Uterus (tissue), 3 donors: ENCODE measurements at regions not wholly inside any gene's neighbourhood (a gene's known extent, or its start where the extent isn't known, plus 50 kb on each side); places are given as distances from the start of the nearest gene placed in this dataset.

Experiments
- DNase-seq, 2 donors: peaks; one replicate each; pipeline ENCODE4 v3.0.0-alpha.2; 2019 to 2020
- H3K27ac ChIP-seq, 2 donors: fragments of 200-600 bp; sonication (generic); 1 replicate in 1 of 2; 2 replicates in 1 of 2; pipeline ENCODE4 v1.5.1; 2016 to 2018
- H3K27me3 ChIP-seq, 2 donors: fragments of 200-600 bp; sonication (generic); one replicate each; pipeline ENCODE4 v1.5.1; 2018 to 2019; ENCODE audit warnings: control low read depth in 1 of 2
- H3K36me3 ChIP-seq, 2 donors: fragments of 200-600 bp; sonication (generic); one replicate each; pipeline ENCODE4 v1.5.1; 2019; ENCODE audit warnings: control low read depth in 1 of 2
- H3K4me1 ChIP-seq, 2 donors: fragments of 200-600 bp; sonication (generic); one replicate each; pipeline ENCODE4 v1.5.1; 2018 to 2019; ENCODE audit warnings: control low read depth in 1 of 2
- H3K4me3 ChIP-seq, 2 donors: fragments of 200-600 bp; sonication (generic); 1 replicate in 1 of 2; 2 replicates in 1 of 2; pipeline ENCODE4 v1.5.1; 2018 to 2019; ENCODE audit warnings: mild to moderate bottlenecking in 1 of 2
- H3K9me3 ChIP-seq, 2 donors: fragments of 200-600 bp; sonication (generic); one replicate each; pipeline ENCODE4 v1.5.1; 2019; ENCODE audit warnings: control low read depth in 1 of 2
- POLR2A ChIP-seq, 2 donors: fragments of 450-650 bp; IDR thresholded peaks; one replicate each; pipeline ENCODE4 v1.6.1; 2016; ENCODE audit warnings: antibody characterized with exemption in 2 of 2, mild to moderate bottlenecking in 1 of 2, moderate library complexity in 1 of 2
- intact Hi-C: fragments of 100-400 bp; cut with DNase I; formaldehyde crosslinking; loops from one replicate; pipeline ENCODE4 v1.15.1; 2023; ENCODE audit warnings: low total_unique reads
- TF ChIP-seq, protein P1 (sequence below), 4 experiments: fragments of 200-600 bp in 2 of 4; fragments of 450-650 bp in 2 of 4; sonication (generic) in 2 of 4; IDR thresholded peaks; one replicate each; pipeline ENCODE4 v1.5.1; 2016 to 2019; ENCODE audit warnings: antibody characterized with exemption in 4 of 4, mild to moderate bottlenecking in 2 of 4, moderate library complexity in 1 of 4
- donor health status: DM: yes; HTN: yes; CAD: no.

DNA sequence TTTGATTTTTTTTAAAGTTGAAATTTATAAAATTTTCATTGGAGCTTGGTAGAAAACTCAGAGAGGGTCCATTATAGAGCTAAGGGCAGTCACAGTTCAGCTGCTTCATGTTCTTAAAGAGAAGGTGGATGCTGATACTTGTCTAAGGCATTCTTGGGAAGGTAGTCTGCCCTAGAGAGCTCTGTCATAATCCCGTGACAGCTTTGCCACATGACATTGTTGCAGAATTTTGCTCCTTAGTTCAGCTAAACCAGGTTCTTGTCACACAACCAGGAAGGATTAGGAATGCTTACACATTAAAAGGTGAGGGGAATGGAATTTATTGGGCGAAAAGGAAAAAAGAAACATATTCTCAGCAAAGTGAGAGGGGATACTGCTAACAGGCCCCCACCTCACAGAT is 130.9 kb downstream of the GMNC start:
- intact Hi-C loops = no loop called here
- no peaks in the 10 kb centered on the region for H3K4me1 ChIP-seq
- no peak overlapping the region for H3K4me3 ChIP-seq
- no peaks in the 10 kb centered on the region for H3K36me3 ChIP-seq
- H3K27me3 ChIP-seq = no peaks in the 10 kb centered on the region
- H3K27ac ChIP-seq = no peak overlapping the region
- H3K9me3 ChIP-seq = no peaks in the 10 kb centered on the region
- no peak for TF ChIP-seq POLR2A (IDR thresholded peaks at IDR 0.05)
- TF ChIP-seq, protein P1, sequence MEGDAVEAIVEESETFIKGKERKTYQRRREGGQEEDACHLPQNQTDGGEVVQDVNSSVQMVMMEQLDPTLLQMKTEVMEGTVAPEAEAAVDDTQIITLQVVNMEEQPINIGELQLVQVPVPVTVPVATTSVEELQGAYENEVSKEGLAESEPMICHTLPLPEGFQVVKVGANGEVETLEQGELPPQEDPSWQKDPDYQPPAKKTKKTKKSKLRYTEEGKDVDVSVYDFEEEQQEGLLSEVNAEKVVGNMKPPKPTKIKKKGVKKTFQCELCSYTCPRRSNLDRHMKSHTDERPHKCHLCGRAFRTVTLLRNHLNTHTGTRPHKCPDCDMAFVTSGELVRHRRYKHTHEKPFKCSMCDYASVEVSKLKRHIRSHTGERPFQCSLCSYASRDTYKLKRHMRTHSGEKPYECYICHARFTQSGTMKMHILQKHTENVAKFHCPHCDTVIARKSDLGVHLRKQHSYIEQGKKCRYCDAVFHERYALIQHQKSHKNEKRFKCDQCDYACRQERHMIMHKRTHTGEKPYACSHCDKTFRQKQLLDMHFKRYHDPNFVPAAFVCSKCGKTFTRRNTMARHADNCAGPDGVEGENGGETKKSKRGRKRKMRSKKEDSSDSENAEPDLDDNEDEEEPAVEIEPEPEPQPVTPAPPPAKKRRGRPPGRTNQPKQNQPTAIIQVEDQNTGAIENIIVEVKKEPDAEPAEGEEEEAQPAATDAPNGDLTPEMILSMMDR (IDR thresholded peaks at IDR 0.05) = no peak
- DNase-seq = no peak

DNA sequence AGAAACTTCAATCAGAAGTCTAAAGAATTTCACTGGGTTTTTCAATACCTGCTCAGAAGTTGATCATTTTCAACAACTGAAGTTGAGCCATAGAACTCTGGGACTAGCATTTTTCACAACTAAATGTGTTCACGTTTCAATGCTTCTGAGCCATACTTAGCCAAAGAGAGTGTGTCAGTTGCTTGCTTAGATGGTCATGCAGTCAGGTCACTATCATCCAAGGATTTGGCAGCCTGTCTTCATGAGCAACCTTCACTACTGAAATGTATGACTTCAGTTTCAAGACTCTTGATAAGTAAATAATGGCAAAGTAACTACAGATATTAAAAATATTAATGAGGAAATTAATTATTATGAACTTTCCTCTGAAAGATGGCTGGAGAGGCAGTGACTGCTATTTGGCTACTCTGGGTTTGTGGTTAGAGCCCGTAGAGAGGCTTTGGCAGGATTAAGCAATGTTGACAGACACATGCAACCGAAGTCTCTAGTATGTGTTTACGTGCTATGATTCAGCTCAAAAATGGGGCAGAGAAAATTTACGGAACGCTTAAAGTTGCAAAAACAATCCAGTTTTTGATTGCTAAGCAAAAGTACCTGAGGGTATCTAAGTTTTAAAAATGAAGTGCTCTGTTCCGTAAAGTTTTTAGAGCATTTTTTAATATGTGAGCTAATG is 133.8 kb downstream of the GMNC start:
- Histone ChIP-seq H3K36me3 (no peaks in the 10 kb centered on the region), H3K27me3 (no peaks in the 10 kb centered on the region), H3K4me3 (no peak overlapping the region), H3K9me3 (no peaks in the 10 kb centered on the region), H3K27ac (peak overlapping the region; percentile 46 to 53), H3K4me1 (no peaks in the 10 kb centered on the region)
- no peak for TF ChIP-seq POLR2A (IDR thresholded peaks at IDR 0.05)
- no peak for DNase-seq
- intact Hi-C loops = no loop called here

DNA sequence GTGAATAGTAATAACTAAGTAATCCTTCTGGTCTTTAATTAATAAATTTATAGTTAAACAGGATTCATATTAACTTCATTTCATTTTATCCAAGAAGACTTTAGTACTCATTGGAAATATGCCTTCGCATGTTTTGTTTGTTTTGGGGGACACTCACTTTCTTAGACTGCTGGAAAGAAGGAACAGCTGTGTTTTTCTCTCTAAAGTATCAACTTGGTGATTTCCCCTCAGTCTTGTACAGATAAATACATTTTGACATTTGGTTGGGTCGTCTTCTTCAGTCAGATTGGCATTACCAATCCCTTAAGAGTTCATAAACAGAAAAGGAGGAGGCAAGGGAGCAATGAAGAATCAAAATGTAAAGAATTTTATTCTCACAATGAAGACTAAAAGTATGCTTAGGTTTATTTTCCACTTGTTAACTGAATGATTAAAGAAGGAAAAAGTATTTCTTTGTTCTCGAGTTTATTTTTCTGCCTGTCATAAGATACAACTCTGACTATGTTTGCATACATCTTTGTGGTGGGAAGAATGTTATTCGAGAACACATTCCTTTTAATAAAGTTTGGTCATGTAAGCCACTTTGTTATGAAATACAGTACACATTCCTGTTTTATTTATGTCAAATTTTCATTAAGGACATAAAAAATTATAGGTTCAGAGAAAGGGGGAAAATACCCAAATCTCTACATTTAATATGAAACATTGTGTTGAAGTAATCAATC is 140.2 kb downstream of the GMNC start:
- TF ChIP-seq, protein P1 (IDR thresholded peaks at IDR 0.05) = no peak
- no peak for TF ChIP-seq POLR2A (IDR thresholded peaks at IDR 0.05)
- intact Hi-C loops = no loop called here
- Histone ChIP-seq H3K9me3 (no peaks in the 10 kb centered on the region), H3K27ac (no peak overlapping the region), H3K4me3 (no peak overlapping the region), H3K36me3 (no peaks in the 10 kb centered on the region), H3K4me1 (no peaks in the 10 kb centered on the region), H3K27me3 (no peaks in the 10 kb centered on the region)
- no peak for DNase-seq

DNA sequence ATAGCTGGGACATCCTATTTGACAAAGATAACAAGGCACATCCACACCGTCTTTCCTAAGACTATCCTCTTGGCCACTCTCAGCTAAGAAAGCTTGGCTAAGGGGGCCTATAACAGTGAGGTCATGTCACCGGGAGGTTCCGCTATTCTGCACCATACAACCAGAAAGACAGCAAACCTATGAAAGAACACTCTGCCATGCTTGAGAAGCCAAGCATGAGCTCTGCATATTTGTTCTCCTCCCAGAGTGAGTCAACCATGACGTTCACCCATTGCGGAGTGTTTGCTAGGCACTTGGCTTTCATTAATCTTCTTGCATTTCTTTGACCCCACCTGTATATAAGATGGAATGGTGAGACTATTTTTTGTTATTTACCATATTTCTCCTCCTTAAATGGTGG is 141.2 kb downstream of the GMNC start:
- Histone ChIP-seq H3K36me3 (no peaks in the 10 kb centered on the region), H3K9me3 (no peaks in the 10 kb centered on the region), H3K27me3 (no peaks in the 10 kb centered on the region), H3K4me1 (no peaks in the 10 kb centered on the region), H3K4me3 (no peak overlapping the region), H3K27ac (no peak overlapping the region)
- no peak for TF ChIP-seq POLR2A (IDR thresholded peaks at IDR 0.05)
- TF ChIP-seq, protein P1 (IDR thresholded peaks at IDR 0.05) = no peak
- intact Hi-C loops = no loop called here
- no peak for DNase-seq

DNA sequence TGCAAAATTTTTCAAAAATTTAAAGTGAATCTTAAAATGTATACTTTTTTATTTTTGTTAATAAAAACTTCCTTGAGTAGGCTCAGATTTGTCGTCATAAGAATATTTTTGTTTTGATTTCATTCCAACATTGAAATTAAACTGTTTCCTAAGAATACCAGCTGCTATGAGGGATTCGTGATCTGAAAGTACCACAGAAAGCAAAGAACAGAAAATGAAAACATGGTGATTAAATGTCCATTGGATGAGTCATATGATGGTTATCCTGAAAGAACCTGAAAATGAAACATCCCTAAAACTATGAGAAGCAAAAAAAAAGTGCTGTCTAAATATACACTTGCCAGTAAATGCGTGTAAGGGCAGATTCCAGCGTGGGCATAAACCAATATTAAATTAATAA is 143.8 kb downstream of the GMNC start:
- intact Hi-C loops = no loop called here
- Histone ChIP-seq H3K27me3 (no peaks in the 10 kb centered on the region), H3K27ac (peak overlapping the region; percentile 28 to 35), H3K36me3 (no peaks in the 10 kb centered on the region), H3K4me3 (peak overlapping the region in 1 of 2 donors; percentile 12), H3K9me3 (no peaks in the 10 kb centered on the region), H3K4me1 (no peaks in the 10 kb centered on the region)
- no peak for DNase-seq
- TF ChIP-seq, protein P1 (IDR thresholded peaks at IDR 0.05) = no peak
- TF ChIP-seq POLR2A (IDR thresholded peaks at IDR 0.05) = no peak
